ENCODE measurements at regions not wholly inside any gene's neighbourhood (a gene's known extent, or its start where the extent isn't known, plus 50 kb on each side); places are given as distances from the start of the nearest gene placed in this dataset.

DNA sequence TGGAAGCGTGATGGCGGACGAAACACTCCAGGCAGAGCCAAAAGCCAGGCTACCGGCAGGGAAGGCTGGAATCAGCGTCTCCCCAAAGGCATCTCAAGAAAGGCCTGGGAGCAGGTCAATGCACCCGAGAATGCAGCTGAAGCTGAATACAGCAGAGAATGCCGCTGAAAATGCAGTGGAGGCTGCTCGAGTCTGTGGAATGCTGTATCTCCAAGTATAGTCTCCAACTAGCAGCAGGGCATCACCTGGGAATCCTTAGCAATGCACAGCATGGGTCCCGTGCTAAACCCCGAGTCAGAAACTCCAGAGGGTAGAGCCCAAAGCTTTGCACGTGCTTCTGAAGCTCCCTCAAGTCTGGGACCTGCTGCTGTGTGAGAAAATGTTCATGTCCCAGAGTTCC is 191.1 kb upstream of the ALKAL2 start:
- TF ChIP-seq ZNF70 (CRISPR knock-in tag; IDR thresholded peaks at IDR 0.05) (no peak), ZC3H10 (CRISPR knock-in tag; IDR thresholded peaks at IDR 0.05) (no peak), ZNF8 (CRISPR knock-in tag; IDR thresholded peaks at IDR 0.05) (no peak), ZNF565 (CRISPR knock-in tag; conservative IDR thresholded peaks at IDR 0.05; ENCODE audit: low read depth) (no peak), SNAI2 (CRISPR knock-in tag; IDR thresholded peaks at IDR 0.05) (no peak), ZFP30 (CRISPR knock-in tag; IDR thresholded peaks at IDR 0.05) (no peak), ZFP3 (CRISPR knock-in tag; IDR thresholded peaks at IDR 0.05) (no peak), OSR1 (CRISPR knock-in tag; IDR thresholded peaks at IDR 0.05) (no peak), GLIS3 (CRISPR knock-in tag; IDR thresholded peaks at IDR 0.05) (no peak), CSDC2 (CRISPR knock-in tag; IDR thresholded peaks at IDR 0.05) (no peak), BACH2 (CRISPR knock-in tag; IDR thresholded peaks at IDR 0.05; ENCODE audit: borderline replicate concordance) (no peak), RARB (CRISPR knock-in tag; IDR thresholded peaks at IDR 0.05) (no peak), ARNTL (CRISPR knock-in tag; IDR thresholded peaks at IDR 0.05; ENCODE audit: borderline replicate concordance, low read depth) (no peak), TCF4 (CRISPR knock-in tag; IDR thresholded peaks at IDR 0.05; ENCODE audit: borderline replicate concordance) (no peak)
- TF ChIP-seq, protein P1, sequence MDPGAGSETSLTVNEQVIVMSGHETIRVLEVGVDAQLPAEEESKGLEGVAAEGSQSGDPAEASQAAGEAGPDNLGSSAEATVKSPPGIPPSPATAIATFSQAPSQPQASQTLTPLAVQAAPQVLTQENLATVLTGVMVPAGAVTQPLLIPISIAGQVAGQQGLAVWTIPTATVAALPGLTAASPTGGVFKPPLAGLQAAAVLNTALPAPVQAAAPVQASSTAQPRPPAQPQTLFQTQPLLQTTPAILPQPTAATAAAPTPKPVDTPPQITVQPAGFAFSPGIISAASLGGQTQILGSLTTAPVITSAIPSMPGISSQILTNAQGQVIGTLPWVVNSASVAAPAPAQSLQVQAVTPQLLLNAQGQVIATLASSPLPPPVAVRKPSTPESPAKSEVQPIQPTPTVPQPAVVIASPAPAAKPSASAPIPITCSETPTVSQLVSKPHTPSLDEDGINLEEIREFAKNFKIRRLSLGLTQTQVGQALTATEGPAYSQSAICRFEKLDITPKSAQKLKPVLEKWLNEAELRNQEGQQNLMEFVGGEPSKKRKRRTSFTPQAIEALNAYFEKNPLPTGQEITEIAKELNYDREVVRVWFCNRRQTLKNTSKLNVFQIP (CRISPR knock-in tag; IDR thresholded peaks at IDR 0.05; ENCODE audit: borderline replicate concordance, low read depth), result no peak
- TF ChIP-seq, protein P2, sequence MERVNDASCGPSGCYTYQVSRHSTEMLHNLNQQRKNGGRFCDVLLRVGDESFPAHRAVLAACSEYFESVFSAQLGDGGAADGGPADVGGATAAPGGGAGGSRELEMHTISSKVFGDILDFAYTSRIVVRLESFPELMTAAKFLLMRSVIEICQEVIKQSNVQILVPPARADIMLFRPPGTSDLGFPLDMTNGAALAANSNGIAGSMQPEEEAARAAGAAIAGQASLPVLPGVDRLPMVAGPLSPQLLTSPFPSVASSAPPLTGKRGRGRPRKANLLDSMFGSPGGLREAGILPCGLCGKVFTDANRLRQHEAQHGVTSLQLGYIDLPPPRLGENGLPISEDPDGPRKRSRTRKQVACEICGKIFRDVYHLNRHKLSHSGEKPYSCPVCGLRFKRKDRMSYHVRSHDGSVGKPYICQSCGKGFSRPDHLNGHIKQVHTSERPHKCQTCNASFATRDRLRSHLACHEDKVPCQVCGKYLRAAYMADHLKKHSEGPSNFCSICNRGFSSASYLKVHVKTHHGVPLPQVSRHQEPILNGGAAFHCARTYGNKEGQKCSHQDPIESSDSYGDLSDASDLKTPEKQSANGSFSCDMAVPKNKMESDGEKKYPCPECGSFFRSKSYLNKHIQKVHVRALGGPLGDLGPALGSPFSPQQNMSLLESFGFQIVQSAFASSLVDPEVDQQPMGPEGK (CRISPR knock-in tag; IDR thresholded peaks at IDR 0.05; ENCODE audit: borderline replicate concordance), result no peak
- TF ChIP-seq, protein P3, sequence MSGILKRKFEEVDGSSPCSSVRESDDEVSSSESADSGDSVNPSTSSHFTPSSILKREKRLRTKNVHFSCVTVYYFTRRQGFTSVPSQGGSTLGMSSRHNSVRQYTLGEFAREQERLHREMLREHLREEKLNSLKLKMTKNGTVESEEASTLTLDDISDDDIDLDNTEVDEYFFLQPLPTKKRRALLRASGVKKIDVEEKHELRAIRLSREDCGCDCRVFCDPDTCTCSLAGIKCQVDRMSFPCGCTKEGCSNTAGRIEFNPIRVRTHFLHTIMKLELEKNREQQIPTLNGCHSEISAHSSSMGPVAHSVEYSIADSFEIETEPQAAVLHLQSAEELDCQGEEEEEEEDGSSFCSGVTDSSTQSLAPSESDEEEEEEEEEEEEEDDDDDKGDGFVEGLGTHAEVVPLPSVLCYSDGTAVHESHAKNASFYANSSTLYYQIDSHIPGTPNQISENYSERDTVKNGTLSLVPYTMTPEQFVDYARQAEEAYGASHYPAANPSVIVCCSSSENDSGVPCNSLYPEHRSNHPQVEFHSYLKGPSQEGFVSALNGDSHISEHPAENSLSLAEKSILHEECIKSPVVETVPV (CRISPR knock-in tag; IDR thresholded peaks at IDR 0.05), result no peak
- TF ChIP-seq, protein P4, sequence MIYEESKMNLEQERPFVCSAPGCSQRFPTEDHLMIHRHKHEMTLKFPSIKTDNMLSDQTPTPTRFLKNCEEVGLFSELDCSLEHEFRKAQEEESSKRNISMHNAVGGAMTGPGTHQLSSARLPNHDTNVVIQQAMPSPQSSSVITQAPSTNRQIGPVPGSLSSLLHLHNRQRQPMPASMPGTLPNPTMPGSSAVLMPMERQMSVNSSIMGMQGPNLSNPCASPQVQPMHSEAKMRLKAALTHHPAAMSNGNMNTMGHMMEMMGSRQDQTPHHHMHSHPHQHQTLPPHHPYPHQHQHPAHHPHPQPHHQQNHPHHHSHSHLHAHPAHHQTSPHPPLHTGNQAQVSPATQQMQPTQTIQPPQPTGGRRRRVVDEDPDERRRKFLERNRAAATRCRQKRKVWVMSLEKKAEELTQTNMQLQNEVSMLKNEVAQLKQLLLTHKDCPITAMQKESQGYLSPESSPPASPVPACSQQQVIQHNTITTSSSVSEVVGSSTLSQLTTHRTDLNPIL (CRISPR knock-in tag; IDR thresholded peaks at IDR 0.05; ENCODE audit: low read depth), result no peak
- ATAC-seq, result no peak

DNA sequence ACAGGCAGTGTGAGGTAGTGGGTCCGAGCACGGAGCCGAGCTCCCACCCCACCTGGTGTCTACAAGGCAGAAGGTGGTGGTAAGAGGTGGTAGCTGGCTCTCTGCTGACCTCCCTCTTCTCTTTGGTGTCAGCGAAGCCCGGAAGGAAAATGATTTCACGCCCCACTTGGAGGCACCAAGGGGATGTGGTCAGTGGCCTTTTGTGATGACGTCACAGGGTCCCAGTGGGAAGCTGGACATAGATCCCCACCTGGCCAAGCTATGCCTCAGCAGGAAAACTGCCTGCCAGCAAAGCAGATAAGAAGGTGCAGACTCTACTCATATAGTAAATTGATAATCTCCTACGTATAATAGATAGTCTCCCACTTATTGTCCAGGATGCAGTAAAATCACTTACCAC is 183.7 kb upstream of the ALKAL2 start:
- ATAC-seq, result no peak
- no peak for TF ChIP-seq ISL1 (CRISPR knock-in tag; IDR thresholded peaks at IDR 0.05)
- TF ChIP-seq ZNF70 (CRISPR knock-in tag; IDR thresholded peaks at IDR 0.05), result no peak

DNA sequence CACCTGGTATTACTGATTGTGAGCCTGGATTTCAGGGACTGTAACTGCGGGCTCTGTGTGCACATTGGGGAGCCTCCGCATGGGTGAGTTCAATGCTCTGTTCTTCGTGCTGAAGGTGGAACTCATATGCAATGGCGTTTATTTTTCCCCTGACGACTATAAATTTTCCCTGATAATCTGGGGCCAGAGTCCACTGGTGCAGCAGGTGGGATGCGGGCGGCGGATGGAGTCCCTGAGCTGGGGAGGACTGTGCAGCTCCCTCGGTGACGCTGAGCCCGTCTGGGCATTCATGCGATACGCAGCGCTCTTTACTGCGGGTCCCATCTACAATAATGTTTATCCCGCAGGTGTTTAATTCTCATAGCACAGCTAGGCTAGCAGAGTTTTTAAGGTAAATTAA is 181.6 kb upstream of the ALKAL2 start:
- no peak for TF ChIP-seq ZFP3 (CRISPR knock-in tag; IDR thresholded peaks at IDR 0.05)
- no peak for TF ChIP-seq ZNF565 (CRISPR knock-in tag; conservative IDR thresholded peaks at IDR 0.05; ENCODE audit: low read depth)
- TF ChIP-seq, protein P5, sequence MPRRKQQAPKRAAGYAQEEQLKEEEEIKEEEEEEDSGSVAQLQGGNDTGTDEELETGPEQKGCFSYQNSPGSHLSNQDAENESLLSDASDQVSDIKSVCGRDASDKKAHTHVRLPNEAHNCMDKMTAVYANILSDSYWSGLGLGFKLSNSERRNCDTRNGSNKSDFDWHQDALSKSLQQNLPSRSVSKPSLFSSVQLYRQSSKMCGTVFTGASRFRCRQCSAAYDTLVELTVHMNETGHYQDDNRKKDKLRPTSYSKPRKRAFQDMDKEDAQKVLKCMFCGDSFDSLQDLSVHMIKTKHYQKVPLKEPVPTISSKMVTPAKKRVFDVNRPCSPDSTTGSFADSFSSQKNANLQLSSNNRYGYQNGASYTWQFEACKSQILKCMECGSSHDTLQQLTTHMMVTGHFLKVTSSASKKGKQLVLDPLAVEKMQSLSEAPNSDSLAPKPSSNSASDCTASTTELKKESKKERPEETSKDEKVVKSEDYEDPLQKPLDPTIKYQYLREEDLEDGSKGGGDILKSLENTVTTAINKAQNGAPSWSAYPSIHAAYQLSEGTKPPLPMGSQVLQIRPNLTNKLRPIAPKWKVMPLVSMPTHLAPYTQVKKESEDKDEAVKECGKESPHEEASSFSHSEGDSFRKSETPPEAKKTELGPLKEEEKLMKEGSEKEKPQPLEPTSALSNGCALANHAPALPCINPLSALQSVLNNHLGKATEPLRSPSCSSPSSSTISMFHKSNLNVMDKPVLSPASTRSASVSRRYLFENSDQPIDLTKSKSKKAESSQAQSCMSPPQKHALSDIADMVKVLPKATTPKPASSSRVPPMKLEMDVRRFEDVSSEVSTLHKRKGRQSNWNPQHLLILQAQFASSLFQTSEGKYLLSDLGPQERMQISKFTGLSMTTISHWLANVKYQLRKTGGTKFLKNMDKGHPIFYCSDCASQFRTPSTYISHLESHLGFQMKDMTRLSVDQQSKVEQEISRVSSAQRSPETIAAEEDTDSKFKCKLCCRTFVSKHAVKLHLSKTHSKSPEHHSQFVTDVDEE (CRISPR knock-in tag; IDR thresholded peaks at IDR 0.05), result no peak
- no peak for TF ChIP-seq CSDC2 (CRISPR knock-in tag; IDR thresholded peaks at IDR 0.05)
- TF ChIP-seq PPARA (CRISPR knock-in tag; IDR thresholded peaks at IDR 0.05; ENCODE audit: borderline replicate concordance), result no peak
- no peak for TF ChIP-seq RARB (CRISPR knock-in tag; IDR thresholded peaks at IDR 0.05)
- ATAC-seq, result no peak
